MCF 10A (cell line): ENCODE measurements at regions not wholly inside any gene's neighbourhood (a gene's known extent, or its start where the extent isn't known, plus 50 kb on each side); places are given as distances from the start of the nearest gene placed in this dataset.
A peak's percentile ranks its signal among the peaks of the same experiment; 100 is the strongest.

Source experiments
- BruUV-seq: library from RNA; stranded (reverse); fragments of 400-500 nt; replicated peaks from 2 replicates; lab custom pipeline; 2021; lab: Mats Ljungman, UMichigan
- CTCF ChIA-PET: fragments of 300-600 bp; sonication (Branson Sonifier 250); formaldehyde crosslinking; extraction: SDS; loops from one replicate; lab custom pipeline; 2021; ENCODE audit warnings: antibody characterized with exemption, inconsistent platforms; lab: Yijun Ruan, JAX
- POLR2A ChIA-PET: fragments of 300-600, 350-650 bp; sonication (Branson Sonifier 250); formaldehyde crosslinking; extraction: SDS; loops from one replicate; lab custom pipeline; 2020; ENCODE audit warnings: antibody characterized with exemption, inconsistent platforms; lab: Yijun Ruan, JAX
- DNase-seq: peaks from one replicate; pipeline ENCODE4 v3.0.0-alpha.2; 2018; ENCODE audit not compliant: unreplicated experiment
- H3K27ac Mint-ChIP-seq: one replicate; pipeline ENCODE4 v1.8.0; 2022; ENCODE audit warnings: mild to moderate bottlenecking, low read depth, mixed read lengths; ENCODE audit not compliant: unreplicated experiment
- H3K27me3 Mint-ChIP-seq: one replicate; pipeline ENCODE4 v1.8.0; 2022; ENCODE audit warnings: mixed read lengths; ENCODE audit not compliant: insufficient read depth, unreplicated experiment
- H3K36me3 Mint-ChIP-seq: one replicate; pipeline ENCODE4 v1.8.0; 2022; ENCODE audit warnings: mild to moderate bottlenecking, moderate library complexity, mixed read lengths; ENCODE audit not compliant: insufficient read depth, unreplicated experiment
- H3K4me1 Mint-ChIP-seq: one replicate; pipeline ENCODE4 v1.8.0; 2022; ENCODE audit warnings: mixed read lengths; ENCODE audit not compliant: insufficient read depth, unreplicated experiment
- H3K4me3 Mint-ChIP-seq: one replicate; pipeline ENCODE4 v1.8.0; 2022; ENCODE audit warnings: mild to moderate bottlenecking, moderate library complexity, mixed read lengths; ENCODE audit not compliant: unreplicated experiment
- H3K9me3 Mint-ChIP-seq: one replicate; pipeline ENCODE4 v1.8.0; 2022; ENCODE audit warnings: mixed read lengths; ENCODE audit not compliant: unreplicated experiment
- intact Hi-C: fragments of 100-400 bp; cut with micrococcal nuclease; formaldehyde crosslinking; loops from 2 replicates; pipeline ENCODE4 v1.14.1; 2022
- TF ChIP-seq, protein P1 (sequence below): fragments of 200-600 bp; IDR thresholded peaks from one replicate; pipeline ENCODE4 v1.8.0; 2022; ENCODE audit warnings: antibody characterized with exemption, mild to moderate bottlenecking; ENCODE audit not compliant: unreplicated experiment

DNA sequence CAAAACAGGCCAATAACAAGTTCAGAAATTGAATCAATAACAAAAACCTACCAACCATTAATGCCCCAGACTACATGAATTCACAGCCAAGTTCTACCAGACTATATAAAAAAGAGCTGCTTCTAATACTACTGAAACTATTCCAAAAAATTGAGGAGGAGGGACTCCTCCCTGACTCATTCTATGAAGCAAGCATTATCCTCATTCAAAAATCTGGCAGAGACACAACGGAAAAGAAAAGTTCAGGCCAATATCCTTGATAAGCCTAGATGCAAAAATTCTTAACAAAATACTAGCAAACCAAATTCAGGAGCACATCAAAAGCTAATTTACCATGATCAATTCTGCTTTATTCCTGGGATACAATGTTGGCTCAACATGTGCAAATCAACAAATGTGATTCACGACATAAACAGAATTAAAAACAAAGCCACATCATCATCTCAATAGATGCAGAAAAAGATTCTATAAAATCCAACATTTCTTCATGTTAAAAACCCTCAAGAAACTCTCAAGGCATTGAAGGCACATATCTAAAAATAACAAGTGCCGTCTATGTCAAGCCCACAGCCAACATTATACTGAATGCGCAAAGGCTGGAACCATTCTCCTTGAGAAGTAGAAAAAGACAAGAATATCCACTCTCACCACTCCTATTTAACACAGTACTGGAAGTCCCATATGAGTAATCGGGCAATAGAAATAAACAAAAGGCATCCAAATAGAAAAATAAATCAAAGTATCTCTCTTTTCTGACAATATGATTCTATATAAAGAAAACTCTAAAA, 573.6 kb upstream of the GRM7 start:
- Mint-ChIP-seq H3K4me3 (no peak overlapping the region), H3K27ac (no peak overlapping the region), H3K27me3 (no peaks in the 10 kb centered on the region), H3K36me3 (no peaks in the 10 kb centered on the region), H3K4me1 (peaks cover 8% of the 10 kb centered on the region), H3K9me3 (no peaks in the 10 kb centered on the region)
- intact Hi-C loops: no loop called here
- CTCF ChIA-PET: interaction anchor here (0.6 kb wide), 1 partner anchor 281 kb away, joined by 3 read pairs; no protein-coding TSS in a partner anchor
- no TSS peak for BruUV-seq
- DNase-seq: peak; percentile 2
- POLR2A ChIA-PET: interaction anchor here (1.0 kb wide), 1 partner anchor 14 kb away, joined by 3 read pairs; no protein-coding TSS in a partner anchor
- TF ChIP-seq, protein P1, sequence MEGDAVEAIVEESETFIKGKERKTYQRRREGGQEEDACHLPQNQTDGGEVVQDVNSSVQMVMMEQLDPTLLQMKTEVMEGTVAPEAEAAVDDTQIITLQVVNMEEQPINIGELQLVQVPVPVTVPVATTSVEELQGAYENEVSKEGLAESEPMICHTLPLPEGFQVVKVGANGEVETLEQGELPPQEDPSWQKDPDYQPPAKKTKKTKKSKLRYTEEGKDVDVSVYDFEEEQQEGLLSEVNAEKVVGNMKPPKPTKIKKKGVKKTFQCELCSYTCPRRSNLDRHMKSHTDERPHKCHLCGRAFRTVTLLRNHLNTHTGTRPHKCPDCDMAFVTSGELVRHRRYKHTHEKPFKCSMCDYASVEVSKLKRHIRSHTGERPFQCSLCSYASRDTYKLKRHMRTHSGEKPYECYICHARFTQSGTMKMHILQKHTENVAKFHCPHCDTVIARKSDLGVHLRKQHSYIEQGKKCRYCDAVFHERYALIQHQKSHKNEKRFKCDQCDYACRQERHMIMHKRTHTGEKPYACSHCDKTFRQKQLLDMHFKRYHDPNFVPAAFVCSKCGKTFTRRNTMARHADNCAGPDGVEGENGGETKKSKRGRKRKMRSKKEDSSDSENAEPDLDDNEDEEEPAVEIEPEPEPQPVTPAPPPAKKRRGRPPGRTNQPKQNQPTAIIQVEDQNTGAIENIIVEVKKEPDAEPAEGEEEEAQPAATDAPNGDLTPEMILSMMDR: no peak

- Mint-ChIP-seq H3K27me3 (peaks cover 13% of the 10 kb centered on the region), H3K27ac (no peak overlapping the region), H3K4me1 (no peaks in the 10 kb centered on the region), H3K9me3 (no peaks in the 10 kb centered on the region), H3K4me3 (no peak overlapping the region), H3K36me3 (no peaks in the 10 kb centered on the region)
- CTCF ChIA-PET: no interaction called here
- no peak for DNase-seq
- POLR2A ChIA-PET: interaction anchor here (0.7 kb wide), 1 partner anchor 26 kb away, joined by 3 read pairs; no protein-coding TSS in a partner anchor
- no TSS peak for BruUV-seq
- TF ChIP-seq, protein P1: no peak
- intact Hi-C loops: no loop called here
Observed at GRCh38 chr3:6301626-6302025, 559.3 kb upstream of the GRM7 start.

DNA sequence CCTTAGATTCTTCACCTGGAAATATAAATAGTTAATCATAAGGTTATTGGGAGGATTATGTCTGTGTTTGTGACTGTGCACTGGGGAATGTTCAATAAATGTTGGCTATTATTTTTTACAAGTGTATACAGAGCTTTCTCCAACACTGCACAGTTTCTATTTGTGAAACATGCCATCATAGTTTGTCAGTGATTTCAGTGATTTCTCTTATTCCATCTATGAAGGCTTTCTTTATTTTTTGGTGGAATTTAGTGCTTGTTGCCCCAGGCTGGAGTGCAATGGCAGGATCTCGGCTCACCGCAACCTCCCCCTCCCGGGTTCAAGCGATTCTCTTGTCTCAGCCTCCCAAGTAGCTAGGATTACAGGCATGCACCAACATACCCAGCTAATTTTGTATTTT, 545.0 kb upstream of the GRM7 start:
- H3K4me3 Mint-ChIP-seq: no peak overlapping the region

DNA sequence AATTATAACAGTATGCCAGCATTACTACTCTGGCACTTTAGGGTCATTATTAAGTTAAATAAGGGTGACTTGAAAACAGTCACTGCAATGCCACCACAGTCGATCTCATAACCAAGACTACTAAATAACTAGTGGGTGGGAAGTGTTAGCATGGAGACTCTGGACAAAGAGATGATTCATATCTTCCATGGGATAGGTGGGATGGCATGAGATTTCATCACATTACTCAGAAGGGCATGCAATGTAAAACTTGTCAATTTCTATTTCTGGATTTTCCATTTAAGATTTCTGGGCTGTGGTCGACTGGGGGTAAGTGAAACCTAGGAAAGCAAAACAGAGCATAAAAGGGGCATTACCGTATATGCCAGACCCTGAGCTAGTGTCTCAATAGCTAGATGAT, 538.9 kb upstream of the GRM7 start:
- CTCF ChIA-PET: interaction anchor here (0.6 to 0.7 kb wide), 2 partner anchors 13 to 631 kb away, joined by 3 to 4 read pairs; no protein-coding TSS in a partner anchor
- H3K27me3 Mint-ChIP-seq: no peaks in the 10 kb centered on the region

More for the DNA sequence above, 545.0 kb upstream of the GRM7 start:
- TF ChIP-seq, protein P1: no peak
- no peak for DNase-seq
- CTCF ChIA-PET: interaction anchor here (1.6 kb wide), 1 partner anchor 15 kb away, joined by 3 read pairs; no protein-coding TSS in a partner anchor
- BruUV-seq: no TSS peak
- POLR2A ChIA-PET: no interaction called here
- H3K27ac Mint-ChIP-seq: no peak overlapping the region
- H3K4me1 Mint-ChIP-seq: no peaks in the 10 kb centered on the region
- H3K9me3 Mint-ChIP-seq: no peaks in the 10 kb centered on the region
- H3K36me3 Mint-ChIP-seq: no peaks in the 10 kb centered on the region
- intact Hi-C loops: no loop called here
- peaks cover 8% of the 10 kb centered on the region for H3K27me3 Mint-ChIP-seq

More for the DNA sequence above, 538.9 kb upstream of the GRM7 start:
- H3K4me1 Mint-ChIP-seq: peaks cover 15% of the 10 kb centered on the region
- H3K4me3 Mint-ChIP-seq: no peak overlapping the region
- no peaks in the 10 kb centered on the region for H3K9me3 Mint-ChIP-seq
- no peaks in the 10 kb centered on the region for H3K36me3 Mint-ChIP-seq
- TF ChIP-seq, protein P1: no peak
- no peak for DNase-seq
- intact Hi-C loops: no loop called here
- BruUV-seq: no TSS peak
- POLR2A ChIA-PET: interaction anchor here (0.7 kb wide), 1 partner anchor 25 kb away, joined by 3 read pairs; no protein-coding TSS in a partner anchor
- no peak overlapping the region for H3K27ac Mint-ChIP-seq
